ENCODE measurements at regions not wholly inside any gene's neighbourhood (a gene's known extent, or its start where the extent isn't known, plus 50 kb on each side); places are given as distances from the start of the nearest gene placed in this dataset.

DNA sequence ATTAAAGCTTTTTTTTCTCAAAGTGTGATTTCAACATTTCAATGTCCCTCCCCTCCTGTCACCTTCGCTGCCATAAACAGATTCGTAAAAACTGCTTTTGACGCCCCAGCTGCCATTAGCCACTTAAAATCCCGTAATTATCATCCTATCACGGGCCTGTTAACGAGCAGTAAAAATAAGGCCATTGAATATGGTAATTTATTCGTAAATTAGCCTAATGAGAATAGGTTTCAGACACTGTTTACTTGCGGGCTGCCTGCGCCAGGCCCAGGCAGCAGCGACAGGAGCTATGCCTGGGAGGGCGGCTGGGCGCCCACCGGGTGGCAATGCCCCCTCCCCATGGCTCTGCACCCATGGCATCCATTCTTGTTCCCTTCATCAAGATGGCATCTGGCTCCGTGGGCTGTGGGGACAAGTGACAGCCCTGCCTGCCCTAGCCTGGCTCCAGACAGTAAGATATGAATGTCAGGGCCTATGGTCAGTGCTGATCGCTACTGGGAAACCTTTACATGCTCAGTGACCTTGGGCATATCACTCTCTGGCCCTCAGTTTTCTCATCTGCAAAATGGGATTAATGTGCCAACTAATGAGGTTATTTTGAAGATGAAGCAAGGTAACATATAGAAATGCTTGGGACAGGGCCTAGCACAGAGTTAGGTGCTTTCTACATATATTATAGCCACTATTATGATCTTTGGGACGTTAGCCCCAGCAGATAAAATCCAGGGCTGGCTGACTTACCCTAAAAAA lies 500.8 kb downstream of the MN1 start:
- Histone ChIP-seq H3K36me3 (ENCODE audit: insufficient read depth, low read length, poor library complexity, severe bottlenecking) (no peaks in the 10 kb centered on the region), H3K4me3 (ENCODE audit: low read depth, low read length, poor library complexity, severe bottlenecking) (no peak overlapping the region), H3K27me3 (replicated peaks; ENCODE audit: insufficient read depth, low read depth, low read length, poor library complexity) (no peaks in the 10 kb centered on the region), H3K27ac (ENCODE audit: low read depth, low read length, poor library complexity, severe bottlenecking) (no peak overlapping the region), H3K9me3 (ENCODE audit: low read depth, low read length, poor library complexity, severe bottlenecking) (no peaks in the 10 kb centered on the region), H3K4me1 (ENCODE audit: insufficient read depth, low read length, poor library complexity, severe bottlenecking) (peaks cover 28% of the 10 kb centered on the region)
- ChIA-PET CTCF (no interaction called here), POLR2A (ENCODE audit: low non-redundant PET) (no interaction called here)
- no TSS peak for BruUV-seq (replicated peaks)
- intact Hi-C loops (cut with micrococcal nuclease; ENCODE audit: unreplicated experiment) = no loop called here
- DNase-seq (ENCODE audit: low spot score) = no peak
- TF ChIP-seq, protein P1, sequence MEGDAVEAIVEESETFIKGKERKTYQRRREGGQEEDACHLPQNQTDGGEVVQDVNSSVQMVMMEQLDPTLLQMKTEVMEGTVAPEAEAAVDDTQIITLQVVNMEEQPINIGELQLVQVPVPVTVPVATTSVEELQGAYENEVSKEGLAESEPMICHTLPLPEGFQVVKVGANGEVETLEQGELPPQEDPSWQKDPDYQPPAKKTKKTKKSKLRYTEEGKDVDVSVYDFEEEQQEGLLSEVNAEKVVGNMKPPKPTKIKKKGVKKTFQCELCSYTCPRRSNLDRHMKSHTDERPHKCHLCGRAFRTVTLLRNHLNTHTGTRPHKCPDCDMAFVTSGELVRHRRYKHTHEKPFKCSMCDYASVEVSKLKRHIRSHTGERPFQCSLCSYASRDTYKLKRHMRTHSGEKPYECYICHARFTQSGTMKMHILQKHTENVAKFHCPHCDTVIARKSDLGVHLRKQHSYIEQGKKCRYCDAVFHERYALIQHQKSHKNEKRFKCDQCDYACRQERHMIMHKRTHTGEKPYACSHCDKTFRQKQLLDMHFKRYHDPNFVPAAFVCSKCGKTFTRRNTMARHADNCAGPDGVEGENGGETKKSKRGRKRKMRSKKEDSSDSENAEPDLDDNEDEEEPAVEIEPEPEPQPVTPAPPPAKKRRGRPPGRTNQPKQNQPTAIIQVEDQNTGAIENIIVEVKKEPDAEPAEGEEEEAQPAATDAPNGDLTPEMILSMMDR (conservative IDR thresholded peaks at IDR 0.05; ENCODE audit: low read depth, low read length) = no peak
- TF ChIP-seq EZH2 (IDR thresholded peaks at IDR 0.05; ENCODE audit: borderline replicate concordance, low read depth, low read length, poor library complexity, severe bottlenecking) = no peak

DNA sequence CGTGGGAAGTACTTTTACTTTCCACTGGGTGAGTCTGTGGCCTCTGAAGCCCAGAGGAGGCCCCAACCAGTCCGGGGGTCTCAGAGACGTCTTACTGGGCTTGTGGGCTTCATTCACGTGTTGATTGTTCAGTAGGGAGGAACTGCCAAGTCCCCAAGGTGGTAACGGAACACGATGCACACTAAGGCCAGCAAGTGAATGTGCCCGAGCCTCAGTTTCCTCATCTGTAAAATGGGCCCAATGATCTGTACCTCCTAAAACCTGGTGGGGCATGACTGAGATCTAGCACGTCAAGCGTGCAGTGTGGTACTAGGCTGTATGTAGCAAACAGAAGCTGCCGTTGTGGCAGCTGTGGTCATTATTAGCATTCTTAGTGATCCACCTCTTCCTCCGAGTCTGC lies 499.1 kb downstream of the MN1 start:
- DNase-seq (ENCODE audit: low spot score) = no peak
- no peaks in the 10 kb centered on the region for H3K36me3 ChIP-seq (ENCODE audit: insufficient read depth, low read length, poor library complexity, severe bottlenecking)
- ChIA-PET POLR2A (ENCODE audit: low non-redundant PET) (no interaction called here), CTCF (no interaction called here)
- no peak overlapping the region for H3K4me3 ChIP-seq (ENCODE audit: low read depth, low read length, poor library complexity, severe bottlenecking)
- no peak overlapping the region for H3K27ac ChIP-seq (ENCODE audit: low read depth, low read length, poor library complexity, severe bottlenecking)
- H3K4me1 ChIP-seq (ENCODE audit: insufficient read depth, low read length, poor library complexity, severe bottlenecking) = peaks cover 27% of the 10 kb centered on the region
- no peaks in the 10 kb centered on the region for H3K9me3 ChIP-seq (ENCODE audit: low read depth, low read length, poor library complexity, severe bottlenecking)
- intact Hi-C loops (cut with micrococcal nuclease; ENCODE audit: unreplicated experiment) = no loop called here
- no TSS peak for BruUV-seq (replicated peaks)
- TF ChIP-seq, protein P1 (conservative IDR thresholded peaks at IDR 0.05; ENCODE audit: low read depth, low read length) = no peak
- no peak for TF ChIP-seq EZH2 (IDR thresholded peaks at IDR 0.05; ENCODE audit: borderline replicate concordance, low read depth, low read length, poor library complexity, severe bottlenecking)
- no peaks in the 10 kb centered on the region for H3K27me3 ChIP-seq (replicated peaks; ENCODE audit: insufficient read depth, low read depth, low read length, poor library complexity)

DNA sequence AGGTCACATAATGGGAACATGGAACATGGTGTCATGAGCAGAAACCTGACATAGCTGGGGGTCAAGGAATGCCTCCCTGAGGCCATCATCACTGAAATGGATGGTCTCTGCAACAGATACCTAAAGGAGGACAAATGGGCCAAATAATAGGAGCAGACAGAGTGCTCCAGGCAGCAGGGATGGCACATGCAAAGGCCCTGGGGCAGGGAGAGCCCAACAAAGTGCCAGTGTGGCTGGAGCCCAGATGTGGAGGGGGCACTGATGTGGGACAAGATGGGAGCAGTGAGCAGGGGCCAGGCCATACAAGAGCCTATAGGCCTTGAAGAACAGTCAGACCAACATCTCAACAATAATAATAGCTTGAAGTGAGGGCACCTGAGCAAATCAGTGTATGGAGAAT lies 497.8 kb downstream of the MN1 start:
- Histone ChIP-seq H3K4me3 (ENCODE audit: low read depth, low read length, poor library complexity, severe bottlenecking) (no peak overlapping the region), H3K36me3 (ENCODE audit: insufficient read depth, low read length, poor library complexity, severe bottlenecking) (no peaks in the 10 kb centered on the region), H3K4me1 (ENCODE audit: insufficient read depth, low read length, poor library complexity, severe bottlenecking) (peaks cover 15% of the 10 kb centered on the region), H3K27me3 (replicated peaks; ENCODE audit: insufficient read depth, low read depth, low read length, poor library complexity) (no peaks in the 10 kb centered on the region), H3K9me3 (ENCODE audit: low read depth, low read length, poor library complexity, severe bottlenecking) (no peaks in the 10 kb centered on the region), H3K27ac (ENCODE audit: low read depth, low read length, poor library complexity, severe bottlenecking) (no peak overlapping the region)
- ChIA-PET CTCF (no interaction called here), POLR2A (ENCODE audit: low non-redundant PET) (no interaction called here)
- TF ChIP-seq, protein P1 (conservative IDR thresholded peaks at IDR 0.05; ENCODE audit: low read depth, low read length) = no peak
- no peak for TF ChIP-seq EZH2 (IDR thresholded peaks at IDR 0.05; ENCODE audit: borderline replicate concordance, low read depth, low read length, poor library complexity, severe bottlenecking)
- no peak for DNase-seq (ENCODE audit: low spot score)
- intact Hi-C loops (cut with micrococcal nuclease; ENCODE audit: unreplicated experiment) = no loop called here
- no TSS peak for BruUV-seq (replicated peaks)

Data from A673 (cell line).